HG03196 (cell line): ENCODE measurements at regions not wholly inside any gene's neighbourhood (a gene's known extent, or its start where the extent isn't known, plus 50 kb on each side); places are given as distances from the start of the nearest gene placed in this dataset.
"Not testable (repeated sequence)": the region's sequence is repeated elsewhere in the genome, so short reads cannot be mapped to it uniquely, and the experiment has no call there.

Experiments used
- ATAC-seq: cut with Tn5 transposase; IDR thresholded peaks from one replicate; pipeline ENCODE4 v1.9.1; 2021; ENCODE audit not compliant: unreplicated experiment

- ATAC-seq, result not testable (repeated sequence)
These were observed 385.6 kb downstream of the SPATA31A6 start for GRCh38 chr9:42568942-42569556.

DNA sequence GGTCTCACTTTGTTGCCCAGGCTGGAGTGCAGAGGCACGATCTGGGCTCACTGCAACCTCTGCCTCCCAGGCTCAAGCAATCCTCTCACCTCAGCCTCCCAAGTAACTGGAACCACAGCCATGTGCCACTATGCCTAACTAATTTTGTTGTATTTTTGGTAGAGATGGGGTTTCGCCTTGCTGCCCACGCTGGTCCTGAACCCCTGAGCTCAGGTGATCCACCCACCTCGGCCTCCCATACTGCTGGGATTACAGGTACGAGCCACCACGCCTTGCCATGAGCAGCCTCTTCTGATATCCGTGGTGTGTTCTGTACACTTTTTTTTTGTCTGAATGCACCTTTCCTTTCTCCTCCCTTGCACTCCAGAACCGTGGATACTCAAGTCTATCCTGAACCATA, 394.4 kb downstream of the SPATA31A6 start:
- not testable (repeated sequence) for ATAC-seq
